ENCODE measurements at regions not wholly inside any gene's neighbourhood (a gene's known extent, or its start where the extent isn't known, plus 50 kb on each side); places are given as distances from the start of the nearest gene placed in this dataset.

- no peak for DNase-seq (ENCODE audit: low read depth)
Measured at GRCh38 chr2:120455390-120455789, 109.5 kb downstream of the INHBB start.

- DNase-seq (ENCODE audit: low read depth): no peak
Measured at GRCh38 chr2:120456867-120457266, 110.9 kb downstream of the INHBB start.

- DNase-seq (ENCODE audit: low read depth): no peak
Measured at GRCh38 chr2:120460511-120460910, 114.6 kb downstream of the INHBB start.

GRCh38 chr2:120461092-120461491 lies 115.2 kb downstream of the INHBB start:
- no peak for DNase-seq (ENCODE audit: low read depth)

- DNase-seq (ENCODE audit: low read depth): no peak
Measured at GRCh38 chr2:120461546-120462537, 115.9 kb downstream of the INHBB start.

- DNase-seq (ENCODE audit: low read depth): no peak
Measured at GRCh38 chr2:120463527-120463926, 117.6 kb downstream of the INHBB start.

- no peak for DNase-seq (ENCODE audit: low read depth)
Measured at GRCh38 chr2:120463996-120464395, 118.1 kb downstream of the INHBB start.

GRCh38 chr2:120464448-120464931 lies 118.6 kb downstream of the INHBB start:
- no peak for DNase-seq (ENCODE audit: low read depth)

GRCh38 chr2:120465012-120465700 lies 119.2 kb downstream of the INHBB start:
- DNase-seq (ENCODE audit: low read depth): no peak

GRCh38 chr2:120465701-120465988 lies 119.7 kb downstream of the INHBB start:
- no peak for DNase-seq (ENCODE audit: low read depth)

GRCh38 chr2:120465989-120466703 lies 120.2 kb downstream of the INHBB start:
- DNase-seq (ENCODE audit: low read depth): no peak

- no peak for DNase-seq (ENCODE audit: low read depth)
Measured at GRCh38 chr2:120466704-120467054, 120.7 kb downstream of the INHBB start.

- DNase-seq (ENCODE audit: low read depth): no peak
Measured at GRCh38 chr2:120468136-120468535, 122.2 kb downstream of the INHBB start.

- peak; percentile 24 for DNase-seq (ENCODE audit: low read depth)
Measured at GRCh38 chr2:120469426-120469825, 123.5 kb downstream of the INHBB start.

GRCh38 chr2:120470041-120470965 lies 124.4 kb downstream of the INHBB start:
- DNase-seq (ENCODE audit: low read depth): peak; percentile 92

GRCh38 chr2:120471166-120471565 lies 125.2 kb downstream of the INHBB start:
- no peak for DNase-seq (ENCODE audit: low read depth)

- peak; percentile 30 for DNase-seq (ENCODE audit: low read depth)
Measured at GRCh38 chr2:120472031-120472430, 126.1 kb downstream of the INHBB start.

- no peak for DNase-seq (ENCODE audit: low read depth)
Measured at GRCh38 chr2:120472891-120473309, 127.0 kb downstream of the INHBB start.

- DNase-seq (ENCODE audit: low read depth): peak; percentile 41
Measured at GRCh38 chr2:120473522-120474271, 127.8 kb downstream of the INHBB start.

GRCh38 chr2:120474486-120474885 lies 128.6 kb downstream of the INHBB start:
- no peak for DNase-seq (ENCODE audit: low read depth)
